ENCODE measurements at regions not wholly inside any gene's neighbourhood (a gene's known extent, or its start where the extent isn't known, plus 50 kb on each side); places are given as distances from the start of the nearest gene placed in this dataset.
"Not testable (repeated sequence)": the region's sequence is repeated elsewhere in the genome, so short reads cannot be mapped to it uniquely, and the experiment has no call there.

DNA sequence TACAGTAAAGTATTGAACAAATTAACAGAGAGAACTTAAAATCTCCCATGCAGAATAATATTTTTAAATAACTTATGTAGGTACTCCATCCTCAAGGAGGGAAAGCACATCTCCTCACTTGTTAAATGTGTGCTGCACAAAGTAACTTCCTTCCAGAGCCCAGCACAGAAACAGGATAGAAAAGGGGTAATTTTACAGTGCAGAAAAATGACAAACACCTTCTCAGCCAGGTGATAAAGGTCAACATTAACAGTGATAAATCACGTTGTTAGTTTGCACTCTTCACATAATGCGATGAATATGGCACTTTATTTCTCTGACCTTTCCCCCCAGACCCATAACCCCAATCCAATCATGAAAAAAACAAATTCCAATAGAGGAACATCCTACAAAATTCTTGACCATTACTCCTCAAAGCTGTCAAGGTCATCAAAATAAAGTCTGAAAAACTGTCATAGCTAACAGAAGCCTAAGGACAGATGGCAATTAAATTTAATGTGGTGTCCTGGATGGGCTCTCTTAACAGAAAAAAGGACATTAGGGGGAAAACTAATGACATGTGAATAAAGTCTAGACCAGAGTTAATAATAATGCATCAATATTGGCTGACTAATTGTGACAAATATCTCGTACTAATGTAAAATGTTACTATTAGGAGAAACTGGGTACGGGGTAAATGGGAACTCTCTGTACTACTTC lies 547.4 kb upstream of the AGA start:
- DNase-seq (ENCODE audit: low spot score in 2 of 2) (no peak), FAIRE-seq (no peak)

GRCh38 chr4:178003098-178003657 lies 560.9 kb upstream of the AGA start:
- FAIRE-seq (no peak), DNase-seq (ENCODE audit: low spot score in 2 of 2) (no peak)

DNA sequence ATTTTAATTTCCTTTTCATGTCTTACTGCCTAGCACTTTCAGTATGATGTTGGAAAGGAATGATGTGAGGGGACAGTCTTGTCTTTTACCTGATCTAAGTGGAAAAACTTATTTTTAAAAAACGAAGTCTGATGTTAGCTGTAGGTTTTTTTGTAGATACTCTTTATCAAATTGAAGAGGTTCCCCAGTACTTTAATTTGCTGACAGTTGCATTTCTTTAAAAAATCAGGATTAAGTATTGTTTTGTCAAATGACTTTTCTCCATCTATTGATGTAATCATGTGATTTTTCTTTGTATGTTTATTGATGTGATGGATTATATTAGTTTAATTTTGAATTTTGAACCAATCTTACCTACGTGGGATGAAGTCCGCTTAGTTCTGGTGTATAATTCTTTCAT lies 568.4 kb upstream of the AGA start:
- no peak for FAIRE-seq
- no peak for DNase-seq (ENCODE audit: low spot score in 2 of 2)

DNA sequence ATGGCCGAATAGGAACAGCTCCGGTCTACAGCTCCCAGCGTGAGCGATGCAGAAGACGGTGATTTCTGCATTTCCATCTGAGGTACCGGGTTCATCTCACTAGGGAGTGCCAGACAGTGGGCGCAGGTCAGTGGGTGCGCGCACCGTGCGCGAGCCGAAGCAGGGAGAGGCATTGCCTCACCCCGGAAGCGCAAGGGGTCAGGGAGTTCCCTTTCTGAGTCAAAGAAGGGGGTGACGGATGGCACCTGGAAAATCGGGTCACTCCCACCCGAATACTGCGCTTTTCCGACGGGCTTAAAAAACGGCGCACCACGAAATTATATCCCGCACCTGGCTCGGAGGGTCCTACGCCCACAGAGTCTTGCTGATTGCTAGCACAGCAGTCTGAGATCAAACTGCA lies 572.8 kb upstream of the AGA start:
- DNase-seq (ENCODE audit: low spot score in 2 of 2); FAIRE-seq: not testable (repeated sequence)

GRCh38 chr4:178026999-178027398 lies 584.8 kb upstream of the AGA start:
- FAIRE-seq = no peak
- DNase-seq (ENCODE audit: low spot score in 2 of 2) = no peak

- FAIRE-seq (no peak), DNase-seq (ENCODE audit: low spot score in 2 of 2) (no peak)
Observed at GRCh38 chr4:178027796-178028195, 585.6 kb upstream of the AGA start.

DNA sequence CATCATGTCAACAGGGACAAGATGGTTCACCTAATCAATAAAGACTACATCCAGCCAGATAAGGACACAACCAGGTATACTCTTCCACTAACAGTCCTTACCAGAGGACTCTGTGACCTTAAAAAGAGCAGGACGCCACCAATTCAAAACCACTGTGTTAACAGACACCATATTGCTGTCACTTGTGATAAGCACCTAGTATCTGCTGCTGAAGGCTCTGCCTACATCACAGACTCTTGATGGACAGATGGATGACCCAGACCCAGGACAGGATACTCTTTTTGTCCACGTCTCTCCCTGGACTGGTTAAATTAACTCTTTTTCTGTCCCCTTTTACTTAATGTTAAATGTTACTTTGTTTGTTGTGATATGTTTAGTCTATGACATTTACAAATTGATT lies 586.2 kb upstream of the AGA start:
- DNase-seq (ENCODE audit: low spot score in 2 of 2) (no peak), FAIRE-seq (no peak)

DNA sequence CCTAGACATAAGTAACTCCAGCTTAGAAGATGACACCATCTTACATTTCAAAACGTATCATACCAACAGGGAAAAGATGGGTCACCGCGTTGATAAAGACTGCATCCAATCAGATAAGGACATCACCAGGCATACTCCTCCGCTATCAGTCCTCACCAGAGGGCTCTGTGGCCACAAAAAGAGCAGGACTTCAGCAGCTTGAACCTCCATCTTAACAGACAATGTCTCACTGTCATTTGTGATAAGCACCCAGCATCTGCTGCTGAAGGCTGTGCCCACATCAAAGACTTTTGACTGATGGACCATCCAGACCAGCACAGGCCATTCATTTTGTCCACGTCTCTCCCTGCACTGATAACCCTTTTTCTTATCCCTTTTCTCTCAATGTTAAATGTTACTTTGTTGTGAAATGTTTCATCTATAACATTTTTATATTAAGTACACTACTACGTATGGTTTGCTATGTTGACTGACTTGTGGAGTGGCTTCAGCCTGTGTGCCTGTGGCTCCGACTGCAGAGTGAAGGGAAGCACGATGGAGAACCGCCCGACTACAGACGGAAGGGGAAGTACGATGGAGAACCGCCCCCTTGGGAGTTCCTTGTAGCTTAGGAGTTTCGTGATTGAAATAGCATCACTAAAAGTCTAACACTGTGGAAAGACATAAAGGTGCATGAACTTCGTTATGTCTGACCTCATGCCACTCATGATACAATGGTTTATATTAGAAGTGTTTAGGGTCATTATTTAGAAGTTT lies 595.4 kb upstream of the AGA start:
- DNase-seq (ENCODE audit: low spot score in 2 of 2) (no peak), FAIRE-seq (no peak)

DNA sequence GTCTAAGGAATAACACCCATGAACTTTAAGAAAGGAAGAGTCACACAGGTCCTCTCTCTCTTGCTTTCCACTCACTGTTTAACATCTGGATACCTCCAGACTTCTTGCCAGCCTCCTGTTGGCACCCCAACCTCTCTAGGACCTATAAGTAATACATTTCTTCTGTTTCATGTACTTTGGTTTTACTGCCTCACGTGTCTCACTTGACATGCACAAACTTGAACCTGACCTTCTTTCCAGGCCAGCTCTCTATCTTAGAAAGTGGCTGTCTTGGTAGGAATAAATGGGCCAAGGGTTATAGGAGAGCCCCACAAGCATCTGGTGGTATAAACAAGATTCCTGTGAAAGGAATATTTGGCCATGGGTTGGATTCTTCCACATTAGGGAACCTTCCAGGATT lies 614.8 kb upstream of the AGA start:
- FAIRE-seq (no peak), DNase-seq (ENCODE audit: low spot score in 2 of 2) (no peak)

DNA sequence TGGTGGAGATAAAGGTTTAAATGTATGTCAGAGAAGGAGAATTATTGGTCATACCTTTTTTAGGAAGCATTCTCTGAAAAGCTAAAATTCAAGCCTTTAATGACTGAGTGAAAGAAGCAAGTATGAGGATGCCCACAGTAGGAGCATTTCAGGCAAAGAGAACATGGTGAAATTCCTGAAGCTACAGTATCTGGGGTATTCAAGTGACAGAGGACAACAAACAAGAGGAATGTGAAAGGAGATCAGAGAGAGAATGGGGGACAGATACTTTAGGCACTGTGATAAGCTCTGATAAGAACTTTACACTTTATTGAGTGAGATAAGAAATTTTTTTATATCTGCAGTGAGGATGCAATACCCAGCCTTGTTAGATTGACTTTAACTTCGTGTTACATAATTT lies 621.3 kb upstream of the AGA start:
- DNase-seq (ENCODE audit: low spot score in 2 of 2) (no peak), FAIRE-seq (no peak)

- FAIRE-seq (no peak), DNase-seq (ENCODE audit: low spot score in 2 of 2) (no peak)
Observed at GRCh38 chr4:178066338-178066941, 624.2 kb upstream of the AGA start.

GRCh38 chr4:178068136-178068535 lies 625.9 kb upstream of the AGA start:
- FAIRE-seq (no peak), DNase-seq (ENCODE audit: low spot score in 2 of 2) (no peak)

DNA sequence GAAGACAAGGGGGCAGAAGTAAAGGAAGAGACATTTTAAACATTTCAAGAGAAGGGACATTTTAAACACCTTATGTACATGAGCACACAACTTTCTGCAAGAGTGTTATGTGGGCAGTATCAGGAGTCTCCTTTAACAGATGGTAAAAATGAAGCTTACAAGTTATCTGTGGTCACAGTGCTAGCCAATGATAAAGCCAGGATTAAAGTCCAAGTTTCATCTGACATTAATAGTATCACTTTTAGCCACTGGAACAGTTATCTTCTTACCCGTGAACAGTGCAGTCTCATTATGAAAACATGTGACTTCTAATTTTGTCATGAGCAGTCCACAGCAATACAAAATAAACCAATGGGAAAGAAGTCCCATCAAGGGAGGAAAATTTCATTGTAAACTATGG lies 627.9 kb upstream of the AGA start:
- FAIRE-seq (no peak), DNase-seq (ENCODE audit: low spot score in 2 of 2) (no peak)

- FAIRE-seq = no peak
- DNase-seq (ENCODE audit: low spot score in 2 of 2) = no peak
Observed at GRCh38 chr4:178080312-178080711, 638.1 kb upstream of the AGA start.

DNA sequence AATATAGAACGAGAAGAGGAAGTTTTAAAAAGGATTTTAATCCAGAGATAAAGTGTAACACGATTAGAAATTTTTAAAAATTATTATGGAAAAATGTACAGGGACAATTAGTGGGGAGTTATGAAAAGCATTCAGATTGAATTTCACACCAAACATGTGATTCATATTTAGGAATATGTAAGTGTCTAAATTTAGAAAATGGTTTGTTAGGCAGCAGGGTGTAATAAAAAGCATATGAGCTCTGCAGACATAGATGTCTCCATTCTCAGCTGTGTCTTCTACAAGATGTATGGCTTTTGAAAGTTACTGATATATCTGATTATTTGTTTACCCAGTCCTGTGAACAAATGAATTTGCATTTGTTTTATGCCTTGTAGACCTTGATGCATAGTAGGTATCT lies 638.9 kb upstream of the AGA start:
- FAIRE-seq (no peak), DNase-seq (ENCODE audit: low spot score in 2 of 2) (no peak)

GRCh38 chr4:178081896-178082295 lies 639.7 kb upstream of the AGA start:
- FAIRE-seq (no peak), DNase-seq (ENCODE audit: low spot score in 2 of 2) (no peak)

- FAIRE-seq = no peak
- no peak for DNase-seq (ENCODE audit: low spot score in 2 of 2)
Observed at GRCh38 chr4:178082906-178083305, 640.7 kb upstream of the AGA start.

DNA sequence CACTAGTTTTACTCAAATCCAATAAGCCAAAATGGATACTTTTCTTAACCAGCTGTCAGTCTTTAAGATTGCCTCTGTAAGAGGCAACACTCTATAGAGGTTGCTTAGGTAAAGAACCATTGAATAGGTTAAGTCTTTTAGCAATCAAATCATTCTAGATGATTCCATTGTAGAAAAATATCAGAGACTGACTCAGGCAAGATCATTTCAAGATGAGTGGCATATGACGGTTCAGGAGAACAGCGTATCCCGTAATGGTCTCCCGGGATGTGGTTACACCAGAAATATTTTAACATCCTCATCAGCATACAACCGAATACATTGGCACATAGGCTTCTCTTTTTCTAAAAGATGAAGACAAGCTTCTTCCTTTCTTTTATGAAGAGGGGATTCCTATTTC lies 641.7 kb upstream of the AGA start:
- no peak for DNase-seq (ENCODE audit: low spot score in 2 of 2)
- no peak for FAIRE-seq

- FAIRE-seq (no peak), DNase-seq (ENCODE audit: low spot score in 2 of 2) (no peak)
Observed at GRCh38 chr4:178086320-178086719, 644.1 kb upstream of the AGA start.

GRCh38 chr4:178090640-178091411 lies 648.6 kb upstream of the AGA start:
- FAIRE-seq = no peak
- DNase-seq (ENCODE audit: low spot score in 2 of 2) = no peak

DNA sequence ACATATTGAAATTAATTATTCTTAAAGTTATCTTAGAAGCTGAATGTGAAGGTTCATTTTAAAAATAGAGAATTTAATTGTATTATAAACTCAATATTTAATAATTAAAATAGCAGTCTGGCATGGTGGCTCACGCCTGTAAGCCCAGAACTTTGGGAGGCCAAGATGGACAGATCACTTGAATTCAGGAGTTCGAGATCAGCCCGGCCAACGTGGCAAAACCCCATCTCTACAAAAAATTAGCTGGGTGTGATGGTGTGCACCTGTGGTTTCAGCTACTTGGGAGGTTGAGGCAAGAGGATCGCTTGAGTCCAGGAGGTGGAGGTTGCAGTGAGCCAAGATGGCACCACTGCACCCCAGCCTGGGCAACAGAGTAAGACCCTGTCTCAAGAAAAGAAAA lies 659.9 kb upstream of the AGA start:
- FAIRE-seq = no peak

More for the DNA sequence above, 659.9 kb upstream of the AGA start:
- no peak for DNase-seq (ENCODE audit: low spot score in 2 of 2)
